ENCODE measurements at regions not wholly inside any gene's neighbourhood (a gene's known extent, or its start where the extent isn't known, plus 50 kb on each side); places are given as distances from the start of the nearest gene placed in this dataset.

GRCh38 chr18:59068276-59069071, 71.2 kb upstream of the SEC11C start:
- TF ChIP-seq POLR2A (IDR thresholded peaks at IDR 0.05) (no peak), CTCF (IDR thresholded peaks at IDR 0.05) (no peak)
- 78 to 81% methylated on average over 12 of the region's 12 CpGs for WGBS, 2 donors
- H3K4me1 ChIP-seq, result no peaks in the 10 kb centered on the region
- no peaks in the 10 kb centered on the region for H3K36me3 ChIP-seq (replicated peaks in 1 of 2; ENCODE audit: insufficient read depth in 1 of 2, low read depth in 2 of 2)
- intact Hi-C loops (cut with DNase I), result no loop called here
- H3K4me3 ChIP-seq, result no peak overlapping the region
- DNase-seq (no peak), ATAC-seq (no peak)
- H3K27ac ChIP-seq, result no peak overlapping the region
- no peaks in the 10 kb centered on the region for H3K9me3 ChIP-seq
- no peaks in the 10 kb centered on the region for H3K27me3 ChIP-seq

GRCh38 chr18:59070181-59070912, 69.3 kb upstream of the SEC11C start:
- DNase-seq, result peak; percentile 83 to 89 (median 84)
- 22 to 29% methylated on average over 17 to 19 of the region's 19 CpGs for WGBS, 2 donors
- Histone ChIP-seq H3K27me3 (no peaks in the 10 kb centered on the region), H3K4me3 (no peak overlapping the region), H3K9me3 (no peaks in the 10 kb centered on the region), H3K4me1 (no peaks in the 10 kb centered on the region), H3K36me3 (replicated peaks in 1 of 2; ENCODE audit: insufficient read depth in 1 of 2, low read depth in 2 of 2) (no peaks in the 10 kb centered on the region), H3K27ac (no peak overlapping the region)
- TF ChIP-seq CTCF (IDR thresholded peaks at IDR 0.05) (peak; percentile 58 to 85 (median 76)), POLR2A (IDR thresholded peaks at IDR 0.05) (no peak)
- intact Hi-C loops (cut with DNase I), result no loop called here
- ATAC-seq, result peak; percentile 84

GRCh38 chr18:59072727-59073421, 66.8 kb upstream of the SEC11C start:
- intact Hi-C loops (cut with DNase I), result no loop called here
- ATAC-seq (no peak), DNase-seq (no peak)
- WGBS, 2 donors, result 86 to 87% methylated on average over 6 of the region's 6 CpGs
- TF ChIP-seq CTCF (IDR thresholded peaks at IDR 0.05) (no peak), POLR2A (IDR thresholded peaks at IDR 0.05) (no peak)
- no peaks in the 10 kb centered on the region for H3K27me3 ChIP-seq
- H3K36me3 ChIP-seq (replicated peaks in 1 of 2; ENCODE audit: insufficient read depth in 1 of 2, low read depth in 2 of 2), result no peaks in the 10 kb centered on the region
- no peaks in the 10 kb centered on the region for H3K9me3 ChIP-seq
- H3K4me1 ChIP-seq, result no peaks in the 10 kb centered on the region
- no peak overlapping the region for H3K4me3 ChIP-seq
- H3K27ac ChIP-seq, result no peak overlapping the region

- Histone ChIP-seq H3K4me3 (no peak overlapping the region), H3K27me3 (no peaks in the 10 kb centered on the region), H3K36me3 (replicated peaks in 1 of 2; ENCODE audit: insufficient read depth in 1 of 2, low read depth in 2 of 2) (no peaks in the 10 kb centered on the region), H3K4me1 (no peaks in the 10 kb centered on the region), H3K27ac (no peak overlapping the region), H3K9me3 (no peaks in the 10 kb centered on the region)
- ATAC-seq, result no peak
- intact Hi-C loops (cut with DNase I), result loop anchor here (5.0 kb wide), 1 partner anchor 294 kb away; no protein-coding TSS in a partner anchor
- no peak for TF ChIP-seq POLR2A (IDR thresholded peaks at IDR 0.05)
- no peak for TF ChIP-seq CTCF (IDR thresholded peaks at IDR 0.05)
- WGBS, 2 donors, result 17 to 27% methylated on average over 3 of the region's 3 CpGs
- DNase-seq, result no peak
These were observed 63.8 kb upstream of the SEC11C start for GRCh38 chr18:59075923-59076322.

Data from body of pancreas (tissue), 4 donors.